ENCODE measurements at regions not wholly inside any gene's neighbourhood (a gene's known extent, or its start where the extent isn't known, plus 50 kb on each side); places are given as distances from the start of the nearest gene placed in this dataset.

GRCh38 chr13:32905063-32905863 lies 111.0 kb upstream of the KL start:
- no peak overlapping the region for H3K4me3 ChIP-seq

GRCh38 chr13:32905864-32906180 lies 110.4 kb upstream of the KL start:
- Histone ChIP-seq H3K4me3 (no peak overlapping the region), H3K27ac (no peak overlapping the region)

More at GRCh38 chr13:32905063-32905863, 111.0 kb upstream of the KL start:
- no peak overlapping the region for H3K27ac ChIP-seq

DNA sequence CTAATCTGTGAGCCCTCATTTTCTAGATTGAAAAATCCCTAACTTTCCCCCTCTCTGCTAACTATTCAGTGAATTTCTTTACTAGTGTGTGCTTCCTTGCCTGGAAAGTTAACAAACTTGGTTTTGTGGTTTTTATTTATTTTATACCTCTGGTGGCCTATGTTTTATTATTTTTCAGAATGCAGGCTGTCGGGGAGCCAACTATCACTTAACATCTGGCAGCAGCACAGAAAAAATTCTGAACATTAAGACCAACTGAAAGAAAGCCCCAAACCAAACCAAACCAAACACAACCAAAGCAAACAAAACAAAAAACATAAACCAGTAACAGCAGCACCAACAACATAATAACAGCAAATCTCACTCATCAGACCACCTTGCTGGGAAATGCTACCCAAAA lies 109.0 kb upstream of the KL start:
- Histone ChIP-seq H3K27ac (no peak overlapping the region), H3K4me3 (no peak overlapping the region)

GRCh38 chr13:32910530-32910929 lies 105.7 kb upstream of the KL start:
- H3K27ac ChIP-seq: no peak overlapping the region

DNA sequence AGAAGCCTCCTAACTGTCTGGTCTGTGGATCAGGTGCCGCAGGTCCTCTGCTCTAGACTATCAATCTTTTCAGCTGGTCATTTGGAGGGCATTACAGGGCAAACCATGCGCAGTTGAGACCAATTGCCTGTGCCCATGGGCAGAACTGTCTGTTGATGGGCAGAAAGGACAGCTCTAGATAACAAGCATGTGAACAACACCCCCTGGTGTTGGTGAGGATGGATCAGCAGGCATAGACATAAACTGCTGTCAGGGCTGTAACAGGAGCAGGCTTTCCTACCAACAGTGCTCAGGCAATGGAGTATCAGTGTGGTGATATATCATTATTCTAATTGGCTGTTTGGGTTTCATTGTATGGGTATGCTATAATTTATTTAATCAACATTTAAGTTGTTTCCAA lies 104.7 kb upstream of the KL start:
- Histone ChIP-seq H3K27ac (no peak overlapping the region), H3K4me3 (no peak overlapping the region)

More at GRCh38 chr13:32910530-32910929, 105.7 kb upstream of the KL start:
- no peak overlapping the region for H3K4me3 ChIP-seq

GRCh38 chr13:32914686-32915085 lies 101.5 kb upstream of the KL start:
- Histone ChIP-seq H3K27ac (no peak overlapping the region), H3K4me3 (no peak overlapping the region)

DNA sequence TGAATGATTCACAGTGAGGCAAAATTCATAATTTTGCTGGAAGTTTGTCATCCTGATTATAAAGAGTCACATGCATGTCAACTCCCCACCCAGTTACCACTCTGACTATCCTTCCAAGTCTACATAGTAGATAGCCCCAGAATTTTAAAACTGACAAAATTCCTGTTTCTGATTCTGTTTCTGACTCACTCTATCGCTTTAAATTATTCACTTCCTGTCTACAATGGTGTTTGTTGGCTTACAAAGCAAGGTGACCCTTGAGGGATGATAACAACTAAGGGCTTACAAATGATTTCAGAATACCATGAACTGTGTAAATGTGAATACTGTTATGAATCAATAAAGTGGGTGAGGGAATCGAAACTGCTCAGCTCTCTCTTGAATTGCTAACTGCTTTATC lies 98.7 kb upstream of the KL start:
- Histone ChIP-seq H3K27ac (no peak overlapping the region), H3K4me3 (no peak overlapping the region)

DNA sequence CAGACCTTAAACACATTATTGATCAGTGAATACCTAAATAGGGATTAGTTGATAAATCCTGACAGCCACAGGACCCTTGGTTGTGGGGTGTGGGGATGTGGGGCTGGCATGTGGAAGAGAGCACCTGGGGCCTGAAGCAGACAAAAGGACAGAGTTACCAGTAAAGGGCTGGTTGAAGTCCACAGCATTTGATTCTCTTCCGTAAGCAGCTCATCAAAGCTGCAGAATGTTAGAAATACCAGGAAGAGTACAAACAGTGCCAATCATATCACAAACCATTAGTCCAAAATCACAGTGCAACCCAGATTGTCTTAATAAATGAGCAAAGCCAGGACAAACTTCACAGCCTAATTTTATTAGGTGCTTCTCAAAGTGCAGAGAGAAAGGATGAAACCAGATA lies 92.5 kb upstream of the KL start:
- Histone ChIP-seq H3K4me3 (no peak overlapping the region), H3K27ac (no peak overlapping the region)

DNA sequence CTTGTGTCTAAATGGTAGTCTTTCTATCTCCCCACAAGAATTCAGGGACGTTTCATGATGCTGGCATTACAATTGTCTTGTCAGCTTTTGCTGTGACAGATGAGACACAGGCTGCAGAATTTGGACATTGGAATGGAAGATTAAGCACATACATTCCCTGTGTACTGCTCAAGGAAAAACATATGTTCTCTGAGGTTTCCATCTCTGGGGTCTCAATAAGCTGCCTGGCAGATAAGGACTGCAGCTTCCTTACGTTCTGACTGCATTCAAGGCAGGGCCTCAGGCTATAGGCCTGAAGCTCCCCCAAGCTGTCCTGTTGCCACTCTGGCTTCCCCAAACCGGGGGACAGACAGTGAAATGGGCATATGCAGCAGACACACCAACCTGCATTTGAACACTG lies 91.3 kb upstream of the KL start:
- no peak overlapping the region for H3K27ac ChIP-seq

GRCh38 chr13:32925506-32925905 lies 90.7 kb upstream of the KL start:
- Histone ChIP-seq H3K4me3 (no peak overlapping the region), H3K27ac (no peak overlapping the region)

More for the DNA sequence above, 91.3 kb upstream of the KL start:
- no peak overlapping the region for H3K4me3 ChIP-seq

DNA sequence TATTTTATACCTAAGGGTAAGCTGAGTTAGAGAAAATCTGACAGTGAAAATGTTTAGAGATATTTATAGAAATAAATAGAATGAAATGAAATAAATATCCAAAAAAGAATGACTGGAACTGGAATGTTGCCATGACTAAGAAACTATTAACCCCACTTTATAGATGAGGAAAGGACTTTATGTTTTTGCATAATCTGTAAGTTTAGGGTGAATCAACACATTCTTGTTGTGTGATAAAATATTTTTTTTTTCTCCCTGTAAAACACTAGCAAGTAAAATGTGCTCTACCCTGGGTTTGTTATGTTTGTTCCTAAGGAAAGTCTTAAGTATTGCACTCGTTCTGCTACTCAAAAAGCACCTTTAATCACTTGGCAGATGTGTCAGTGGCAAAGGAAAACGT lies 83.8 kb upstream of the KL start:
- Histone ChIP-seq H3K27ac (no peak overlapping the region), H3K4me3 (no peak overlapping the region)

DNA sequence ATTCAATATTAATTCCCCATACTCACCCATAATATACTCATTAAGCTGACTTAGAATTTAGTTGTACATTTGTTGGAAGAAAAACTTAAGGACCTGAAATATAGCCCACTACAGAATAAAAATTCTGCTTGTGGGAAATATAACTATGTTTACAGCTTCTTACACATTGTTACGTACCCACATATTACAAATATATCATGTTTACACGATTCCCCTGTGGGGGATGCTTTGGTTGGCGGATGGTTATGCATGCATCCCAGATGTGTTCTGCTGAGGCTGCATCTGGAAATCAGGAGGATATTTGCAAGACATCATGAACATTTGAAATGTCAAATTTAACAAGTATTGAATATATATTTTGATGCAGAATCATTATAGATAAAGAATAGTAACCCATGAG lies 79.5 kb upstream of the KL start:
- Histone ChIP-seq H3K27ac (no peak overlapping the region), H3K4me3 (no peak overlapping the region)

DNA sequence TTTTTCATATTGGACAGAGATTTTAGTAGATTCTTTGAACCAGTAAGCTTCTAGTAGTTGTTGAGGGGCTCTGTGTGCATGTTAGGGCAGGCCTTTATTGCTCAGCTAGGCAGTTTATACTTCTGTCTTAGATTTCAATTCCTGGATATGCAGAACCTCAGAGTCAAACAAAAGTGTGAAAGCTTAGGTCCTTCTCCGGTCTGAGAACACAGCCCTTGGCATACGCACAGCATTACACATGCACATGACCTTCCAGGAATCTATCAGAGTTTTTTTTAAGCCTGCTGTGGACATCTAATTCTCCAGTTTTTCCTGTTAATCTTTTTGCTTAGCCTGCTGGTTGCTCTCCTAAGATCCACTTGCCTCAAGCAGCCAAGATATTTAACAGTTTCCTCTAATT lies 77.9 kb upstream of the KL start:
- Histone ChIP-seq H3K27ac (no peak overlapping the region), H3K4me3 (no peak overlapping the region)

DNA sequence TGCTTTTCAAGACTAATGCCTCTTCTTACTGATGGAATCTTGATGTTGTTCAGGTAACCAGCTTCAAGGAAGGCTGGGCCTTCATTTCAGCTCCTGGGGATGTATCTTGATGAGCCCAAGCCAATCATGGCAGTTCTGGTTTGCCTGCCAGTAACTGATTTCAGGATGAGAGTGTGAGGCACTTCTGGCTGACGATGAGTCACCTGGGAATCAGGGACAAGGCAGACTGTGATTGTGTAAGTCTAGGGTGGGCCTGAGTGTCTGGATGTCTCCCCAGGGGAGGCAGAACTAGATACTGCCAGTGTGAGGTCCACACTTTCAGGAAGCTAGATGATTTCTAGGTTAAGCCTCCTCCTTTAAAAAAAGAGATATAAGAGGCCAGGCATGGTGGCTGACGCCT lies 77.3 kb upstream of the KL start:
- H3K27ac ChIP-seq: no peak overlapping the region
- H3K4me3 ChIP-seq: no peak overlapping the region

GRCh38 chr13:32940601-32941000 lies 75.6 kb upstream of the KL start:
- H3K4me3 ChIP-seq: no peak overlapping the region
- H3K27ac ChIP-seq: no peak overlapping the region

- H3K4me3 ChIP-seq: no peak overlapping the region
- no peak overlapping the region for H3K27ac ChIP-seq
Observed at GRCh38 chr13:32941368-32941767, 74.9 kb upstream of the KL start.

DNA sequence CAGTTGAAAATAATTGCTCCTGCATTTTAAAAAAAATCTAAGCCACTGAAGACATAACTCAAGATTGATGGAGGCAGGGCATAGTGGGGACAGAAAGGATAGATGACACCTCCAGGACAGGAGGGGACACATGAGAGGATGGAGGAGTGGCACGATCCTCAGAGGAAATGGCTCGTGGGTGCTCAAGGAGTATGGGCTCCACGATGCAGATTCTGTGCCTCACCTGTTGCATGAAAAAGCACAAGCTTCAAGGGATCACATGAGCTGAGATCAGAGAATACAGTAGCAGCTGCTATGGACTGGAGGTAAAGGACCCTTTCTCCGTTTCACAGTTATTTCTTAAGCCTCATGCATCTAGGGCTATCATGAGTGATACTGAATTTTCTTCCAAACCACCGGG lies 69.7 kb upstream of the KL start:
- H3K27ac ChIP-seq: no peak overlapping the region
- H3K4me3 ChIP-seq: no peak overlapping the region

- Histone ChIP-seq H3K27ac (no peak overlapping the region), H3K4me3 (no peak overlapping the region)
Observed at GRCh38 chr13:32947411-32948276, 68.6 kb upstream of the KL start.

GRCh38 chr13:32949820-32950219 lies 66.4 kb upstream of the KL start:
- Histone ChIP-seq H3K4me3 (no peak overlapping the region), H3K27ac (no peak overlapping the region)

- Histone ChIP-seq H3K4me3 (no peak overlapping the region), H3K27ac (no peak overlapping the region)
Observed at GRCh38 chr13:32951580-32951979, 64.6 kb upstream of the KL start.

GRCh38 chr13:32955881-32956594 lies 60.2 kb upstream of the KL start:
- H3K4me3 ChIP-seq: no peak overlapping the region
- no peak overlapping the region for H3K27ac ChIP-seq

Measured in skin epidermis (tissue), 12 donors.